GM18867 (cell line): ENCODE measurements at regions not wholly inside any gene's neighbourhood (a gene's known extent, or its start where the extent isn't known, plus 50 kb on each side); places are given as distances from the start of the nearest gene placed in this dataset.
A peak's percentile ranks its signal among the peaks of the same experiment; 100 is the strongest.
"Not testable (repeated sequence)": the region's sequence is repeated elsewhere in the genome, so short reads cannot be mapped to it uniquely, and the experiment has no call there.

ENCODE experiments used
- ATAC-seq: cut with Tn5 transposase; IDR thresholded peaks from one replicate; pipeline ENCODE4 v1.9.1; 2021; ENCODE audit warnings: mild to moderate bottlenecking, moderate library complexity; ENCODE audit not compliant: unreplicated experiment

DNA sequence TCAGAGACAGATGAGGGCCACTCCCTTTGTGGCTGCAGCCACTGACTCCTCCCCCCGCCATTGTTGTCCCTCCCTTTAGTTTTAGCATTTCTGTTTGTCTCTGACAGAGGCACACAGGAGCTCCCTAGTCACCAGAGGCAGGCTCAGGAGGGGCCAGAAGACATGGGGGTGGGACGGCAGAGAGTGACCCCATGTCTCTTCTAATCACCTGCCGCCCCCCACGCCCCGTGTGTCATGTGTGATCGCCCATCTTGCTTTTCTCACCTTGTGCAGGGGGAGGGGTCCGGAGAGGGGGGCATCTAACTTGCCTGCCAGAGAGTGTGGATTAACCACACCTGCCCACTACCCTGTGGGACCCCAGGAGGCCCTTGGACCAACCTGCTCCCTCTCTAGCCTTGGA, 246.7 kb upstream of the TP53TG3C start:
- ATAC-seq = not testable (repeated sequence)

DNA sequence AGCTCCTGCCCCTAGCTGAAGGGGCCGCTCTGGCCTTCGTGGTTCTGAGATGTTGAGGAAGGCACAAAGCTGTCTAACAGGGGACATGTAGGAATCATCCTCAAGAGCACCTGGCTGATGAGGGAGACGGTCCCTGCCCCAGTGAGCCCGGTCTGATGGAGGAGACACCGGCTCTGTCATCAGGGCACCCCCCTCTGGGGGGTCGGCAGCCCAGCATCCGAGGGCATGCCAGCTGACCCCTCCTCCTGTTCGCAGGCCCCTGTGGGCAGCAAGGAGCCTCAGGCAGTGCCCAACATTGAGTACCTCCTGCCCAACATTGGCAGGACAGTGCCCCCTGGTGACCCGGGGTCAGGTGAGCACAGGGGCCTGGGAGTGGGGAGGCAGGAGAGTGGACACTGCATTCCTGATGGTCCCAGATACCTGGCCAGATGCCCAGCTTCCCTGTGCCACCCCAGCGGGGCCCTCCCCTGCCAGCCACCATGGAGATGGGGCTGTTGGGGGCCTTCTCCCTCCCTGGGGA, 247.9 kb upstream of the TP53TG3C start:
- not testable (repeated sequence) for ATAC-seq

DNA sequence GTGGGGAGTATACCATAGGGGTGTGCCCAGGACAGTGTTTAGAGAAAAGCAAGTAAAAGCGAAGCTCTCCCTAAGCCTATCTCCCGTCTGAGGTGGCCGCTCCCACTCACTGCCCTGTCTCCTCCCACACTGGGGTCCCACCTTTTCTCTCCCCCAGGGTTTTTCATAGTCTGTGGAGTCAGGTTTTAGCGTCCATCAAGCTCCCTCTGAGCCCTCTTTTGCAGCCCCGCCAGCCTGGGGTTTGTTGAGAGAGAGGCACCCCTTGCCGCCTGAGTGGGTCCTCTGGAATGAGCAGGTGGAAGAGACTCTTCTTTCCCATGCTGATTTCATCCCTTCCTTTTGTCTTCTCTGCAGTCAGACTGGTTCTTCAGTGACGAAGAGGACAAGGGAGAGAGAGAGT, 248.7 kb upstream of the TP53TG3C start:
- ATAC-seq = not testable (repeated sequence)

DNA sequence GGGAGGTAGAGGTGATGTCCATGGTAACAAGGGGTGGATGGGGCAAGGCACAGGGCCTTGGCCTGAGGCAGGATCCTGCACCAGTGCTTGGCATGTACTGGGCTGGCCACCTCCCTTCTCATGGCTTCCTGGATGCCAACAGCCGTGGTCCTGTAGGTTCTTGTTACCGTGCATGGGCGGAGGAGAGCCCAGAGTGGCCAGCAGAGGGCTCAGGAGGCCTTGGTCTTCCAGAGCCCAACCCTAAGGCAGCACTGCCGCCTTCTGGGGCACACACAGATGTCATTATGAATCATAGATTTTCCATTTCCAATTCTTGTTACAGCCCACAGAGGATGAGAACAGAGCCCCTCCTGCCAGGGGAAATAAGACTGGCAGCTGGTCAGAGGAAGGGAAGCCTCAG, 254.2 kb upstream of the TP53TG3C start:
- ATAC-seq = not testable (repeated sequence)

DNA sequence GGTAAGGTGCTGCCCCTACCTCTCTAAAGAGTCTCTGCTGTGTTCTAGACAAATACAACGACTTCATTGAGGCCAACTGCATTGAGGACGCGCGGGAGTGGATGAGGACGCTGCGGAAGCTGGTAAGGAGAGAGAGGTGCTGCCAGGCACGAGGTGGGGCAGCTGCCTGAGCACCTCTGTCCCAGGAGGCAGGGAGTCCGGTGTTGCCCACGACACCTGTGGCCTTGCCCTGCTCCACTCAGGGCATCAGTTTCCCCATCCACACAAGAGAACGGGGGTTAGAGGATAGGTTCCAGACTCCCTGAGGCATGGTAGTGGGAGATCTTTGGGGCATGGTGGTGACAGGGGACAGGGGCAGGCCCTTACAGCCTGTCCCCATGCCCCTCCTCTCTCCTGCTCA, 256.1 kb upstream of the TP53TG3C start:
- ATAC-seq = not testable (repeated sequence)

DNA sequence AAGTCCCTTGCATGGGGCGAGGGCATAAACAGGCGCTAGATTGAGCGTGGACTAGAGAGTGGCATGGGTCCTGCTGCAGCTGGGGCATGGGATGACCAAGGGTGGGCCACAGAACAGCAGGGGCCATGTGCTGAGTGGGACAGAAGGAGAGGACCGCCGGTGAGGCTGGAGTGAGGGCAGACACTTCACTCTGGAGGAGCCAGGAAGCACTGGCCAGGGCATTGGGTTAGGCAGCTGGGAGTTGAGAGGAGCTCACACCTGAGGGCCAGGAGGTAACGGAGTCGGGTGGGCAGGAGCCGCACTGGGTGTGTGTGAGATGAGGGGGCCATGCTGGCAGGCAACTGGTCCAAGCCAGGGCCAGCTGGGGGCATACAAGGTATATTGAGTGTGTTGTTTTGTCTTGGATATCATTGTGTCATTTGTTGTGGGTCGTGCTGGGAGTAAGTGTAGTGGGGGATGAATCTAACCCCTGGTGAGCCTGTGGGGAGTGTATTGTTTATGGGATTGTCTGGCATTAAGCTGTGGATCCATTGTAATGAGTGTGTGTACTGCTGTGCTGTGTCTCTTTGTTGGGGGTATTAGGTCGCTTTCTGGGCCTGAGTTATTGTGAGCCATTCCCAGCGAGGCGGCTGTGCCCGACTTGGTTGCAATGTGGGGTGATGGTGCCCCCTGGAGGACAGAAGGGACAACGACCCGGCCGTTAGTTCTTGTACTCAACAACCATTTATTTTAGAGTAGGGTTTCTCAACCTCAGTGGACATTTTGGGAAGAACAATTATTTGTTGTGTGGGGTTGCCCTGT, 256.5 kb upstream of the TP53TG3 start:
- peak; percentile 48 for ATAC-seq

DNA sequence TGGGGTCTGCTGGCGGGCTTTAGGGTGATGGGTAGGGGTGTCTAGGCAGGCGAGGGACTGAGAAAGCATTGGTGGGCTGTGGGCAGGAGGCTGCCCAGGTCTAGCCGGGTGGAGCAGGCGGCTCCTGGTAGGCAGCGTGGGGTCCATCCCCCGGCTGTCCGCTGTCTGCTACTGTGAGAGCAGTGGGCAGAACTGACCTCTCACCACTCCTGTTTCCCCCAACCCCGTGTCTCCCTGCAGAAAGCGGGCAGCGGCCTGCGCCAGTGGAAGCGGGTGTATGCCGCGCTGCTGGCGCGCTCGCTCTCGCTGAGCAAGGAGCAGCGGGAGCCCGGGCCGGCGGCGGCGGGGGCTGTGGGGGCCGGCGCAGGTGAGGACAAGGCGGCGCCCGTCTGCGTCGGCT, 249.2 kb upstream of the TP53TG3 start:
- not testable (repeated sequence) for ATAC-seq

DNA sequence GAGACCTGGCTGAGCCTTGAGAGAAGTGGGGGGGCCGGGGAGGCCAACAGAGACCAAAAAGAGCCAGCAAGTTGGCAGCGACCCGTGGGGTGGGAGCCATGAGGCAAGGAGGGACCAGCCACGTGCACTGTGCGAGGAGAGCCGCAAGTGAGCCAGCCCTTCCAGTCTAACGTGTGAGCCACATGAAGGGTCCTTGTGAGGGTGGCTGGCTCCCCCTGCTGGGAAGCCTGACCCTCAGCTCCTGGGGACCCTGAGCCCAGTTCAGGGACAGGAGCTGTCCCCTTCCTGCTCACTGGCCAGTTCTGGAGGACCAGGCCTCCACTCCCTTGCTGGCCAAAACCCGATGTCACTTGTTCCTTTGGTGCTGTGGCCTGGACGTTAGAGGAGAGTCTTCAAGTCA, 246.6 kb upstream of the TP53TG3 start:
- not testable (repeated sequence) for ATAC-seq

DNA sequence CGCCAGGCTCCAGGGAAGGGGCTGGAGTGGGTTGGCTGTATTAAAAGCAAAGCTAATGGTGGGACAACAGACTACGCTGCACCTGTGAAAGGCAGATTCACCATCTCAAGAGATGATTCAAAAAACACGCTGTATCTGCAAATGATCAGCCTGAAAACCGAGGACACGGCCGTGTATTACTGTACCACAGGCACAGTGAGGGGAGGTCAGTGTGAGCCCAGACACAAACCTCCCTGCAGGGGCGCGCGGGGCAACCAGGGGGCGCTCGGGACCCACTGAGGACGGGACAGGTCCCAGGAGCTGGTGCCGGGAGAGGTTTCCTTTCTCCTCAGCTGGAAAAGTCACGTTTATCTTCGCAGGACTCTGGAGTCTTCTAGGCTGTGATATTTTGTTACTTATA, 239.4 kb upstream of the TP53TG3 start:
- ATAC-seq = not testable (repeated sequence)

DNA sequence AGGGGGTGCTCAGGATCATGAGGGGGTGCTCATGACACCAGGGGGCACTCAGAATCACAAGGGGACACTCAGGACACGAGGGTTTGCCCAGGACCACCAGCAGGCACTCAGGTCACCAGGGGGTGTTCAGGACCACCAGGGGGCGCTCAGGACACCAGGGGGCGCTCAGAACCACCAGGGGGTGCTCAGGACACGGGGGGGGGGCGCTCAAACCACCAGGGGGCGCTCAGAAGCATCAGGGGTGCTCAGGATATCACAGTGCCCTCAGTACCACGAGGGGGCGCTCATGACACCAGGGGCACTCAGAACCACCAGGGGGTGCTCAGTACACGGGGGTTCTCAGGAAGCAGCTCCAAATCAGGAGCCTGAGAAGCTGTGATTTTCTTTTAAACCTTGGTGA, 221.8 kb upstream of the TP53TG3 start:
- not testable (repeated sequence) for ATAC-seq

DNA sequence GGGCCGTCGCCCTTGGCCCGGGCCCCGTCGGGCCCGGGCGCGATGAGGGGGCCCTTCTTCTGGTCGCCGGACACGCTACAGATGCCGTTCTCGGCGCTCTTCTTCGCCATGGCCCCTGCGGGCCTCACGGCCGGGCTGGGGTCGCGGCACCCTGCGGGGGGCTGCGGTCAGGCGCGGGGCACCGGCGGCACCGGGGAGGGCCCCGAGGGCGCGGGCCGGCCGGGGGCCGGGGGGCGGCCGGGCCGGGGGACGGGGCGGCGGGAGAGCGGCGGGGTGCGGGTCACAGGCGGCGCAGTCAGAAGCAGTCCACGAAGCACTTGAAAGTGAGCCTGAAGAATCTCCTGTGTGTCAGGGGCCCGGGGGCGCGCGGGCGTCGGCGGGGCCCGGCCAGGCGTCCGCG, 209.4 kb upstream of the TP53TG3 start:
- ATAC-seq = not testable (repeated sequence)

DNA sequence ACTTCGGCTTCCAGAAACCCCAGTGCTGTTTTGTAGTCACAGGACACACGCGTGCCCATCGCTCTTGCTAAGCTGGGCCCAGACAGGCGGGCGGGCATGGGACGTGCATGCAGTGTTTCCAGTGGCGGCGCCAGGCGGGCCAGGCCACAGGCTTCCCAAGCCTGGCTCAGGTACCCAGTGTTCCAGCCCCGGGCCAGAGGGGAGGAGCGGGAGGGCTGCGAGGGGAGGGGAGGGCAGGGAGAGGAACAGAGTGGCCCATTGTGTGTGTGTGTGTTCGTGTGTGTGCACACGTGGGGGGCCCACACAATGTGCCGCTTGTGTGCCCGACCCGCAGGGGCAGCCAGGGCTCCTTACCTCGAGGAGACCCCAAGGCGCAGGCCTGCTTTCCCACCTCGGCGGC, 208.6 kb upstream of the TP53TG3 start:
- ATAC-seq = not testable (repeated sequence)

DNA sequence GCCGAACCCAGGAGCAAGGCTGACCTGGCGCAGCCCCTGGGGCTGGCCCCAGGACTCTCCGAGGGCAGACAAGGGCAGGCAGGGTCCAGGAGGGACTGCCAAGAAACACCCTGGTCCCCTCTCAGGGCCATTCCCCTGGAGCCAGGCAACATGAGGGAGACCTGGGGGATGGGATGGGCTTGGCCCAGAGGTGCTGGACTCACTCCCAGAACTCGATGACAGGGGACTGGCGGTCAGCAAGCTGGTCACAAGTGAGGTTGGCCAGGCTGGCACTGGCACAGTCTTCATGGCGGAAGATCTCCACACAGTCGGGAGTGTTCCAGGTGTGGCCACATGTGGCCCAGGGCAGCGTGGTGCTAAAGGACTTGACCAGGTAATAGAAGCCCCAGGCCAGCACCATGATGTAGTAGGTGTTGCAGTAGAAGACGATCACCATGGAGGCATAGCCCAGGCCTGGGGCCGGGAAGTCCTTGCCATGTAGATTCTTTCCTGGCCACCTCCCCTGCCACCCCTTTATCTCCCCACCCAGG, 206.4 kb upstream of the TP53TG3 start:
- ATAC-seq = not testable (repeated sequence)

DNA sequence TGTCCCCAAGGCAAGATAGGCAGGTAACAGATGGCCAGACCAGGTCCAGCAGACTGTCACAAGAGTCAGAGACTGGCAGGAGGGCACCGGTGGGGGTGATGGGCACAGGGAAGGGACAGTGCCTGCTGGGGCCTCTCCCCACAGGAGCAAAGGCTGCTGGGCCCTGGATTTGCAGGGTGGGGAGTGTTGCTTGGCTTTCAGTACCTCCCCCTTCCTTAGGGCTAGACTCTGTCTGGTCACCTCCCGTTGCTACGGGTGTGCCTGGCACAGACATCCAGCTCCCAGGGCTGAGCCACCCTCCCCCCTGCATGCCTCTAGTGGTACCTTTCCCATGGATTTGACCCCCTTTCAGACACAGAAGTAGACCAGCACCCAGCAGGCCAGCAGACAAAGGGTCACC, 205.7 kb upstream of the TP53TG3 start:
- not testable (repeated sequence) for ATAC-seq

DNA sequence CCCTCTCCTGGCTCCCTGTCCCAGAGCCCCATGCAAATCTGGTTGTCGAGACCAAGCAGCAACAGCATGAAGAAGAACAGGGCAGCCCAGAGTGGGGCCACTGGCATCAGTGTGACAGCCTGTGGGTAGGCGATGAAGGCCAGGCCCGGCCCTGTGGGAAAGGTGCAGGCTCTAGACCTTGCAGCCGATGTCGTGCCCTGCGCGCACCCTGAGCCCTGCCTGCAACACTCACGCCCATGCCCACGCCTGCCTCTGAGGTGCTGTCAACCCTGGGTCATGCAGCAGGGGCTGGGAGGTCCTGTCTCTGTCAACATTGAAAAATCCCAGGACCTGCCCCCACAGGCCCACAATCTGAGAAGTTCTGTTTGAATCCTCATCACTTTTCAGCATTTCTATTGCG, 204.0 kb upstream of the TP53TG3 start:
- not testable (repeated sequence) for ATAC-seq

DNA sequence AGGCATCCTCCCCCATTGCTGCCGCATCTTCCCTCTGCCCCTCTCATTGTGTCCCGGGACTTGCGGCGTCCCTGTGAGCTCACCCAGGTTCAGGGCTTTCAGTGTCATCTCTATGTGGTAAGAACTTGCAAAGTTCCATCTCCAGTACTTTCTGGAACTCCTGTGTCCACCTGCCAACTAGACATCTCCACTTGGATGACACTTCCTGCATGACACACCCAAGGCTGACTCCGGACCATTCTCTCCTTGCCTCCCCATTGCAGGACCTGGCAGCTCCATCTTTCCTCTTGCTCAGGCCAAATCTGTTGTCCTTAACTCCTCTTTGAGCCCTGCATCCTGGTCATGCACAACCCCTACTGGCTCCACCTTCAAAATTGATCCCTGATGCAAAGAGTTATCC, 200.8 kb upstream of the TP53TG3 start:
- ATAC-seq = not testable (repeated sequence)

DNA sequence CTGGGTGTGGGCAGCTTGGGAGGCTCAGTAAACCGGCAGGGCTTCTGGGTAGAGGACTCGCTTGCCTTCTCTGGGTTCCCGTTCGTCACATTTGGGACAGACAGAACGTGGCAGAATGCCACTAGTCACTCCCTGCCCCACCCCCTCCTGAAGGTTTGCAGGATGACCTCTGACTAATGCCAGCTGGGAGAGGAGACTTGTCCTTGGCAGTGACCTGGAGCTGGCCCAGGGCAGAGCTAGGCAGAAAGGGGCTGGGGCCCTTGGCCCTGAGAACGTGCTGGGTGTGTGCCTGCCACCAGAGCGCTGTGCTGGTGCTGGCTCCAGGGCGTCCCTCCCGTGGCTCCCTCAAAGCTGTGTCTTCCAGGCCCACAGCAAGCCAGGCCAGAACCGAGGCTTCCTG, 197.8 kb upstream of the TP53TG3 start:
- not testable (repeated sequence) for ATAC-seq

DNA sequence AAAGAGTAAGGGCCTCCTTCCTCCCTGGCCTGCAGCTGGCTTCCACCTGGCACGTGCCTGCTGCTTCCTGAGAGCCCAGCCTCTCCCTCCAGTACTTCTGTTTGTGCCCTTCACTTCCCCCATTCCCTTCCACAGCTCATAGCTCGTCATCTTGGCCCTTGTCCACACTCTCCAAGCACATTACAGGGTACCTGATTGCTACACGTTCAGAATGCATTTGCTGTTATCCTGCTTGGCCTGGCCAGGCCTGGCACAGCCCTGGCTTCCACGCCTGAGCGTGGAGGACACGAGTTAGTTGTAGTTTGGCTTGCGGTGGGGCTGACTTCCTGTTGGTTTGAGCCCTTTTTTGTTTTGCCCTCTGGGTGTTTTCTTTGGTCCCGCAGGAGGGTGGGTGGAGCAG, 197.2 kb upstream of the TP53TG3 start:
- ATAC-seq = not testable (repeated sequence)

DNA sequence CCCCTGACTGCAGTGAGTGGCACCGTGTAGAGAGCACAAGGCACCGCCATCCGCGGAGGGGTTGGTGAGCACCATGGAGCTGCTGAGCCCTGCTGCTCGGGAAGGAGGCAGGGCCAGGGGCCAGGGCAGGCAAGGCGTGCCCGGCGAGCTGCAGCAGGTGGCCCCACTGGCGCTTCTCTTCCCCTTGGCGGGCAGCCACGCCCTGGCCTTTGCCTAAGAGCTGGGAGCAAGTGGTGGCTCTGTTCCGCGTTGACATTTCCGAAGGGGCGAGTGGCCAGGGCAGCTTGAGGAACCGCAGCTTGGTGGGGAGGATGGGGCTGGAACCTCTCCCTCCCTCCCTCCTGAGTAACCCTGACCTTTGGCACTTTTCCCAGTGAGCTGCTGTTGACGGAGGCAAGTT, 194.7 kb upstream of the TP53TG3 start:
- ATAC-seq = not testable (repeated sequence)

DNA sequence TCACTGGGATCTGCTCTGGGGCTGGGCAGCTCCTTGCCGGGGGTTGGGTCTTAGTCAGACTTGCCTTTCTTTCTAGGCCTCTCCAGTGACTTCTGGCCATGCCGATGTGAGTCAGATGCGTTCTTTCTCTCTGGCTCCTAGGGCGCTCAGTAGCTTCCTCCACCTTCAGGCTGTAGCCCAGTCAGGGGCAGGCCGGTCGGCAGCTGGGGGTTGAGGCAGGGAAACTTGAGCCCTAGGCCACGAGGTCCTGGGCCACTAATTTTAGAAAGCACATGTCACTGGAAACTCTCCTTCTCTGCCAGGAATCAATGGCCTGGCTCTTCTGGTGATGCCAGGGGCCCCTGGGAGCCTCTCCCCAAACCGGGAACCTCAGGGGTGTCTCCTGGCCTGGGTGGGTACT, 192.4 kb upstream of the TP53TG3 start:
- not testable (repeated sequence) for ATAC-seq

DNA sequence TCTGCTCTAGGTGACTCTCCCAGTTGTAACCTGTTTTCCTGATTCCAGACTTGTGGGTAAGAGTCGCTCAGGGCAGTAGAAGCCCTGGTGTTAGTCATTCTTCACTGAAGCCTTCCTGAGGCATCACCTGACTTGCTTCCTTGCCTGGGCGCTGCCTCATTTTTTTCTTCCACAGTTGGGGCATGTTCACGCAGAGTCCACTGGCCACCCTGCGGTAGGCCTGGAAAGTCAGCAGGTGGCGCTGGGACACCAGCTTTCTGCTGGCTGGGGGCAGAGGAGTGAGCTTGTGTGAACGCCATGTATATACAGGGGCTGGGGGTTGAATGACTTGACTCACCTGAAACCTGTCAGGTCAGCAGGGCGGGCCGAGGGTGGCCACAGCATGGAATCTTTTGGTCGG, 189.3 kb upstream of the TP53TG3 start:
- ATAC-seq = not testable (repeated sequence)

DNA sequence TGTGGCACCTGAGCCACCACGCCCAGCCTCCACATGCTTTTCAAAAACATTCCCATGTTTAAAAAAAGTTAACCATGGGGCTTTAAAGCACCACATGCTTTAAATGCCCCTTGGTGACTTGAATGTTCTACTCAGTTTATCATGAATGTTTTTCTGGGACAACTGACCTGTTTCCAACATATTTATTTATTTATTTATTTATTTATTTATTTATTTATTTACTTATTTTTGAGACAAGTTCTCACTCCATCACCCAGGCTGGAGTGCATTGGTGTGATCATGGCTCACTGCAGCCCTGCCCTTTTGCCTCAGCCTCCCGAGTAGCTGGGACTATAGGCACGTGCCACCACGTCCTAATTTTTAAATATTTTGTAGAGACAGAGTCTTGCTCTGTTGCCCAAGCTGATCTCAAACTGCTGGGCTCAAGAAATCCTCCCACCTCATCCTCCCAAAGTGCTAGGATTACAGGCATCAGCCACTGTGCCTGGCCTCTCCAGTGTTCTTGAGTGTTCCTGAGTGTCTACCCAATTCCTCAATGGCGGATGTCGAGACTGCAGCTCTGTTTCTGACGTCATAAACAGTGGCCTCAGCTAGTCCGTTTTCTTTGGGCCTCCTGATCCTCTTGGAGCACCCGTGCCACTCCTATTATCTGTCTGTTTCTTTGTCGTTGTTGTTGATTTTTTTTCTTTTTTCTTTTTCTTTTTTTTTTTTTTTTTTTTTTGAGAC, 185.7 kb upstream of the TP53TG3 start:
- ATAC-seq = not testable (repeated sequence)
